VCaP (cell line): ENCODE measurements at regions not wholly inside any gene's neighbourhood (a gene's known extent, or its start where the extent isn't known, plus 50 kb on each side); places are given as distances from the start of the nearest gene placed in this dataset.

ENCODE experiments used
- H3K27ac ChIP-seq: fragments of 450-650 bp; 2 replicates; pipeline ENCODE4 v1.5.1; 2017
- TF ChIP-seq, protein P1 (sequence below): fragments of 450-650 bp; conservative IDR thresholded peaks from 2 replicates; pipeline ENCODE4 v1.5.1; 2017; ENCODE audit warnings: mild to moderate bottlenecking, moderate library complexity

DNA sequence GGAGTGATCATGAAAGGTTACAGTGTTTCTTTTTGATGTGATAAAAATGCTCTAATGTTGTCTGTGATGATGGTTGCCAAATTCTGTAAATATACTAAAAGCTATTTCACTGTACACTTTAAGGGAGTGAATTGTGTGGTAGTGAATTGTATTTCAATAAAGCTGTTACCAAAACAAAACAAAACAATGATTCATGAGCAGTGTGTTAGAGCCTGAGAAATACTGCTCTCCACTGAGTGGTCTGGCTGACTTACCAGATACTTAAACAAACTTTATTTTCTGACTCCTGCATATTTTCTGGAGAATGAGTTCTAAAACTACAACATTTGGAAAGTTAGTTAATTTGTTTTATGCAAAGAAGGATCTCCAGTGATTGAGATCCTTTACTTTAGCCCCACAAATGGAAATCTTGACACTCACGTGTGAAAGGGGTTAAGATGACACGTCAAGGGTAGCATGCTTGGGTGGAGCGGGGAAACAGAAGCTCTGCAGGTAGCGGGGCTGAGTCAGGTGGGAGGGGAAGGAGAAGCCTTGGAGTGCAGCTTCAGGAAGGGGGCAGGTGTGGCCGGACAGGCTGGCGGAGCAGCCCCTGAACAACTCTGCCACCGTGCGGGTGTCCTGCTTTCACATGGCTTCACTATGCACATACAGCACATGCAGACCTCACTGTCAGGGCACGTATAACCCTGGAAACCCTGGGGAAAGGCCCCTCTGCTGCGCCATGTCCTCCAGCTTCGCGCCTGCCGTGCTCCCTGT is 256.7 kb downstream of the IRX1 start:
- TF ChIP-seq, protein P1, sequence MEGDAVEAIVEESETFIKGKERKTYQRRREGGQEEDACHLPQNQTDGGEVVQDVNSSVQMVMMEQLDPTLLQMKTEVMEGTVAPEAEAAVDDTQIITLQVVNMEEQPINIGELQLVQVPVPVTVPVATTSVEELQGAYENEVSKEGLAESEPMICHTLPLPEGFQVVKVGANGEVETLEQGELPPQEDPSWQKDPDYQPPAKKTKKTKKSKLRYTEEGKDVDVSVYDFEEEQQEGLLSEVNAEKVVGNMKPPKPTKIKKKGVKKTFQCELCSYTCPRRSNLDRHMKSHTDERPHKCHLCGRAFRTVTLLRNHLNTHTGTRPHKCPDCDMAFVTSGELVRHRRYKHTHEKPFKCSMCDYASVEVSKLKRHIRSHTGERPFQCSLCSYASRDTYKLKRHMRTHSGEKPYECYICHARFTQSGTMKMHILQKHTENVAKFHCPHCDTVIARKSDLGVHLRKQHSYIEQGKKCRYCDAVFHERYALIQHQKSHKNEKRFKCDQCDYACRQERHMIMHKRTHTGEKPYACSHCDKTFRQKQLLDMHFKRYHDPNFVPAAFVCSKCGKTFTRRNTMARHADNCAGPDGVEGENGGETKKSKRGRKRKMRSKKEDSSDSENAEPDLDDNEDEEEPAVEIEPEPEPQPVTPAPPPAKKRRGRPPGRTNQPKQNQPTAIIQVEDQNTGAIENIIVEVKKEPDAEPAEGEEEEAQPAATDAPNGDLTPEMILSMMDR, result no peak
- no peak overlapping the region for H3K27ac ChIP-seq

DNA sequence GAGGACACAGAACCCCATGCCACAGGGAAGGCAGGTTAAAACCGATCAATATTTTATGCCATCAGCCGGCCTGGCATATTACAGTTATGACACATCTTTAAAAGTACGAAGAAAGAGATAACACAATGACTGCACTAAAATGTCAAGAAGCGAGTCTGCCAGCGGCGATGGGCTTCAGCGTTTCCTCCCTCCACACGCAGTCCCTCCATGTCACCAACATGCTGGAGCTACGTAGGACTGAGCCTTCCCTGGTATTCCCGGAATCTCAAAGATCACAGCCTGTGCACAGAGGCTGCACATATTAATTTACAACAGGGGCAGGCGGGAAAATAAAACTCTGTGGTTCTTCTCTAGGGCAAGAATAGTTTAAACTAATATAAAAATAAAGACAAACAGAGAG is 257.7 kb downstream of the IRX1 start:
- TF ChIP-seq, protein P1, result no peak
- no peak overlapping the region for H3K27ac ChIP-seq

DNA sequence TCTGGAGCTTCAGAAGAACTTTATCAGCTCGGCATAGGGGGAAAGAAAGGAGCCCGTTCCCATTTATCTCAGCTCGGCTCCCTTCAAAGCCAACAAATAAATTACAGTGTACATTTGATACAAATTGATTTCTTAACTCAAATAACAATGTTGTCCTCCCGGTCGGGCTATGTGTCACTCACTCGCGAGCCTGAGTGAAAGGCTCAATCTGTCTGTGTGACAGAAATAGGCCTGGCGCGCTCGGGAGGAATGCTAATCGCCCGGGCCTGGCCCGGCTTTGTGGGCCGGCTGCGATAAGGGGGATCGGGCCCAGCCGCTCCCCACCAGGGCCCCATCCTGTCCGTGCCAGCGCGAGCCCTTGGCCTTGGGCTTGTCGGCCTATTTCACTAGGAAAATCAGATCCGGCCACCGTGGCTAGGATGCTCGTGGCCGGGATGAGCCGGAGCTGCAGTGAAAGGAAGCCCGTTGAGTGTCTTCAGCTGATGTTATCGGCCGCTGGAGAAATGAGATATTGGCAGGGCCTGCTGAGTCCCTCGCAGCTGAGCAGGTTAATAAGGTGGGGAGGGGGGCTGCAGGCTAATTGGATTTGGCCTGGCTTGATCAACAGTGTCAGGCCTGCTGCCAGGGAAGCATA is 258.7 kb downstream of the IRX1 start:
- no peak overlapping the region for H3K27ac ChIP-seq
- TF ChIP-seq, protein P1, result no peak

DNA sequence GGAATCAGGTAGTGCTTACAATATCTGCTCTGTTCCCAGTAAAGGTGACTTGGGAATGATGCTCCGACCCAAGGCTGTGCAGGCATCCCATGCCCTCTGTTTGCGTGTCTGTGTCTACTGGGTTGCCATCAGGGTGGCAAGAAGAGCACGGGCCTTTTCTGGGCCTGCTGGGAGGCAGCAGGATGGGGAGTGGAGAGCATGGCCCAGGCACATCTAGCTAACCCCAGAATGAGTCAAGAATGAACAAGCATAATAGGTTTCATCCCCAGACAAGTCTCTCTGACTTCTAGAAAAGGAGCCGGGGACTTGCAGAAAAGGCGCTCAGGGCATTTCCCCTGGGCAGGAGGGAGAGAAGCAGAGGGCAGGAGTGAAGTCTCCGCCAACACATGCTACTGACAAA is 260.4 kb downstream of the IRX1 start:
- no peak overlapping the region for H3K27ac ChIP-seq
- TF ChIP-seq, protein P1, result no peak

DNA sequence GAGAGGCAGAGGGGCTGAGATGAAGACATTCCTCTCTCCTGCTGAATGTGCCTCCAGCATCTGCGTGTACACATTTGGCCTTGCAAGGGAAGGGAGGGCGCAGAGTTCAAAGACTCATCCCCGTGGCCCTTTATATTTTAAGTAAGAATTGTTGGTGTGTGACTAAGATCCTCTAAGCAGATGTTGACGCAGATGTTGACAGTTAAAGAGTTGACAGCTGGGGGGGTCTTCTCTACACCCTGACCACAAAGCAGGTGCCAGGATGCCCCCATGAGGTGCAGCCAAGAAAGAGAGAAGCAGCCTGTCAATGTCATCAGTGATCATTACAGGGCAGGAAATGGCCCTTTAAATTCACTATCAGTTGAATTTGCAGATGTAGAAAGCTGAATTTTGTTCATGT is 262.9 kb downstream of the IRX1 start:
- TF ChIP-seq, protein P1, result no peak
- H3K27ac ChIP-seq, result no peak overlapping the region

DNA sequence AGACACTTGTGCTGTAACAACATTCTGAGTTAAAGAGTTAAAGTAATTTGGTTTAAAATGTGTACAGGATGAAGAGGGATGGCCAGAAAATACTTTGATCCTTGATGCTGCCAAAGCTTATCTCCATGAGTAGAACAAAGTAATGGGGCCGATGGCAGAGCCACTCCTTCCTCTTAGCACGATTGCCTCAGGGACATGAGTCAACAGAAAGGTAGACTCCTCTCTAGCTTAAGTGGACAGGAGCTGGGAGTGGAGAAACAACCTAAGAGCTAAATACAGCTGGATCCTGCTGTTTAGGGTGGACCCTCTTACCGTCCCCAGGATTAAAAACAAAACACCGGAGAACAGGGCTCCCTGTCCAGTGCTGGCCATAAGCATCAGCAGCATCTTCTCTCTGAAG is 267.3 kb downstream of the IRX1 start:
- TF ChIP-seq, protein P1, result no peak
- no peak overlapping the region for H3K27ac ChIP-seq

DNA sequence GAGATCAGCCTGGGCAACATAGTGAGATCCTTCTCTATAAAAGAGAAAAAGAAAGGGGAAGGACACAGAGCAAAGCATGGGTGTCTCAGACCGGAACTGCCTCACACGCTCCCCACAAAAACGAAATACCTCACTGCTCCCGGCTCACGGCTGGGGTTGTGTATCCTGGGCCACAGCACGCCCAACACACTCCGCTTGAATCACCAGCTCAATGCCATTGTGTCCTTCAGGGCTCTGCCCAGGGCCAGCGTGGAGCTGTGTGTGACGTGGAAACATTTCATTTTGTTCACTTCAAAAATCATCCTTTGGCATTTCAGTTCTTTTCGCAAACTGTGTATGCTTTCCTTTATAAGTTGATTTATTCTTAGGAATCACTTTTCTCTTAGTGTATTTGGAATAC is 279.5 kb downstream of the IRX1 start:
- TF ChIP-seq, protein P1, result no peak
- no peak overlapping the region for H3K27ac ChIP-seq
